GM23338 (cell line): ENCODE measurements at regions not wholly inside any gene's neighbourhood (a gene's known extent, or its start where the extent isn't known, plus 50 kb on each side); places are given as distances from the start of the nearest gene placed in this dataset.

Experiments used
- ATAC-seq: fragments of 200-7000 bp; cut with Tn5 transposase; 3 replicates; pipeline ENCODE4 v1.9.1; 2020
- DNase-seq: peaks from one replicate; pipeline ENCODE4 v3.0.0-alpha.2; 2015; ENCODE audit warnings: low spot score
- H2AFZ ChIP-seq: fragments of 200-600 bp; sonication (generic); 2 replicates; pipeline ENCODE4 v1.8.0; 2016; ENCODE audit warnings: antibody characterized with exemption, mild to moderate bottlenecking, moderate library complexity
- H3F3A ChIP-seq: fragments of 200-600 bp; sonication (generic); replicated peaks from 2 replicates; pipeline ENCODE4 v1.8.0; 2017; ENCODE audit warnings: antibody characterized with exemption, mixed run types, low read depth
- H3K27ac ChIP-seq: fragments of 200-600 bp; sonication (generic); 2 replicates; pipeline ENCODE4 v1.6.1; 2016; ENCODE audit warnings: low read depth
- H3K27me3 ChIP-seq: fragments of 200-600 bp; sonication (generic); 2 replicates; pipeline ENCODE4 v1.8.0; 2016; ENCODE audit warnings: mild to moderate bottlenecking, mixed run types, moderate library complexity; ENCODE audit not compliant: insufficient read depth
- H3K36me3 ChIP-seq: fragments of 200-600 bp; sonication (generic); 2 replicates; pipeline ENCODE4 v1.8.0; 2016; ENCODE audit warnings: mild to moderate bottlenecking; ENCODE audit not compliant: insufficient read depth
- H3K4me1 ChIP-seq: fragments of 200-600 bp; sonication (generic); 2 replicates; pipeline ENCODE4 v1.8.0; 2016; ENCODE audit warnings: mild to moderate bottlenecking, moderate library complexity; ENCODE audit not compliant: insufficient read depth
- H3K4me2 ChIP-seq: fragments of 200-600 bp; sonication (generic); 2 replicates; pipeline ENCODE4 v1.7.1; 2017; ENCODE audit warnings: mixed run types
- H3K4me3 ChIP-seq: fragments of 200-600 bp; sonication (generic); 2 replicates; pipeline ENCODE4 v1.6.1; 2016; ENCODE audit warnings: mixed run types
- H3K79me2 ChIP-seq: fragments of 200-600 bp; sonication (generic); replicated peaks from 2 replicates; pipeline ENCODE4 v1.8.0; 2017; ENCODE audit warnings: mild to moderate bottlenecking; ENCODE audit not compliant: insufficient read depth
- H3K9me2 ChIP-seq: fragments of 200-600 bp; sonication (generic); 2 replicates; pipeline ENCODE4 v1.8.0; 2017; ENCODE audit not compliant: insufficient read depth
- H4K20me1 ChIP-seq: fragments of 200-600 bp; sonication (generic); replicated peaks from 2 replicates; pipeline ENCODE4 v1.8.0; 2017; ENCODE audit warnings: mild to moderate bottlenecking; ENCODE audit not compliant: insufficient read depth
- H3K27ac Mint-ChIP-seq: 2 replicates; pipeline ENCODE4 v1.8.0; 2020; ENCODE audit warnings: inconsistent platforms, mild to moderate bottlenecking, moderate library complexity, mixed read lengths
- H3K27me3 Mint-ChIP-seq: 3 replicates; pipeline ENCODE4 v1.8.0; 2022; ENCODE audit warnings: low read depth, mild to moderate bottlenecking, moderate library complexity, mixed read lengths, inconsistent platforms; ENCODE audit not compliant: insufficient read depth, poor library complexity
- H3K36me3 Mint-ChIP-seq: 3 replicates; pipeline ENCODE4 v1.8.0; 2021; ENCODE audit warnings: low read depth, mild to moderate bottlenecking, inconsistent platforms, moderate library complexity, mixed read lengths
- H3K4me1 Mint-ChIP-seq: 3 replicates; pipeline ENCODE4 v1.8.0; 2020; ENCODE audit warnings: mild to moderate bottlenecking, inconsistent platforms, mixed read lengths
- H3K4me3 Mint-ChIP-seq: 3 replicates; pipeline ENCODE4 v1.8.0; 2021; ENCODE audit warnings: moderate library complexity, mild to moderate bottlenecking, inconsistent platforms, mixed read lengths
- H3K9me3 Mint-ChIP-seq: 3 replicates; pipeline ENCODE4 v1.8.0; 2020; ENCODE audit warnings: moderate library complexity, mild to moderate bottlenecking, inconsistent platforms, mixed read lengths
- EZH2phosphoT487 ChIP-seq: fragments of 200-600 bp; sonication (generic); IDR thresholded peaks from one replicate; pipeline ENCODE4 v1.8.1; 2018; ENCODE audit warnings: antibody characterized with exemption; ENCODE audit not compliant: unreplicated experiment
- STAT1 ChIP-seq: IDR thresholded peaks from one replicate; pipeline ENCODE4 v1.6.1; 2016; ENCODE audit warnings: antibody characterized with exemption; ENCODE audit not compliant: unreplicated experiment
- ZNF114 ChIP-seq: fragments of 250-450 bp; sonication (Bioruptor Pico); IDR thresholded peaks from 2 replicates; pipeline ENCODE4 v1.5.0; 2020; ENCODE audit warnings: mild to moderate bottlenecking, moderate library complexity
- ZNF462 ChIP-seq: fragments of 250-450 bp; sonication (Bioruptor Pico); IDR thresholded peaks from 2 replicates; pipeline ENCODE4 v1.5.0; 2020; ENCODE audit warnings: mild to moderate bottlenecking, moderate library complexity
- TF ChIP-seq, protein P1 (sequence below): IDR thresholded peaks from 2 replicates; pipeline ENCODE4 v1.6.1; 2016; ENCODE audit warnings: antibody characterized with exemption
- TF ChIP-seq, protein P2 (sequence below), 2 experiments: fragments of 200-600 bp in 1 of 2; sonication (generic) in 1 of 2; conservative IDR thresholded peaks; 2 replicates each; pipeline versions ENCODE4 v1.5.1 to v1.6.1; 2016 to 2017; ENCODE audit warnings: antibody characterized with exemption in 2 of 2, low read depth in 2 of 2, mild to moderate bottlenecking in 2 of 2, moderate library complexity in 1 of 2

- TF ChIP-seq ZNF462, result no peak
- TF ChIP-seq, protein P1, sequence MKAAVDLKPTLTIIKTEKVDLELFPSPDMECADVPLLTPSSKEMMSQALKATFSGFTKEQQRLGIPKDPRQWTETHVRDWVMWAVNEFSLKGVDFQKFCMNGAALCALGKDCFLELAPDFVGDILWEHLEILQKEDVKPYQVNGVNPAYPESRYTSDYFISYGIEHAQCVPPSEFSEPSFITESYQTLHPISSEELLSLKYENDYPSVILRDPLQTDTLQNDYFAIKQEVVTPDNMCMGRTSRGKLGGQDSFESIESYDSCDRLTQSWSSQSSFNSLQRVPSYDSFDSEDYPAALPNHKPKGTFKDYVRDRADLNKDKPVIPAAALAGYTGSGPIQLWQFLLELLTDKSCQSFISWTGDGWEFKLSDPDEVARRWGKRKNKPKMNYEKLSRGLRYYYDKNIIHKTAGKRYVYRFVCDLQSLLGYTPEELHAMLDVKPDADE, result no peak
- TF ChIP-seq ZNF114 (CRISPR knock-in tag), result no peak
- TF ChIP-seq EZH2phosphoT487, result no peak
These were observed 270.4 kb upstream of the KLF14 start (continued) for GRCh38 chr7:131004371-131004770.

- Mint-ChIP-seq H3K4me3 (no peak overlapping the region; the same call in 2 of the 3 replicates), H3K36me3 (peaks cover 21% of the 10 kb centered on the region), H3K27ac (peak overlapping the region; percentile 14; the same call in 1 of the 2 replicates), H3K9me3 (peaks cover 9% of the 10 kb centered on the region), H3K4me1 (peaks cover 15% of the 10 kb centered on the region), H3K27me3 (peaks cover 4% of the 10 kb centered on the region)
- H3K27ac ChIP-seq, result no peak overlapping the region
- H3F3A ChIP-seq, result no peaks in the 10 kb centered on the region
- H2AFZ ChIP-seq, result no peak overlapping the region
- H4K20me1 ChIP-seq, result no peaks in the 10 kb centered on the region
- no peak for TF ChIP-seq ZNF114 (CRISPR knock-in tag)
- no peak for TF ChIP-seq STAT1
- TF ChIP-seq, protein P2, sequence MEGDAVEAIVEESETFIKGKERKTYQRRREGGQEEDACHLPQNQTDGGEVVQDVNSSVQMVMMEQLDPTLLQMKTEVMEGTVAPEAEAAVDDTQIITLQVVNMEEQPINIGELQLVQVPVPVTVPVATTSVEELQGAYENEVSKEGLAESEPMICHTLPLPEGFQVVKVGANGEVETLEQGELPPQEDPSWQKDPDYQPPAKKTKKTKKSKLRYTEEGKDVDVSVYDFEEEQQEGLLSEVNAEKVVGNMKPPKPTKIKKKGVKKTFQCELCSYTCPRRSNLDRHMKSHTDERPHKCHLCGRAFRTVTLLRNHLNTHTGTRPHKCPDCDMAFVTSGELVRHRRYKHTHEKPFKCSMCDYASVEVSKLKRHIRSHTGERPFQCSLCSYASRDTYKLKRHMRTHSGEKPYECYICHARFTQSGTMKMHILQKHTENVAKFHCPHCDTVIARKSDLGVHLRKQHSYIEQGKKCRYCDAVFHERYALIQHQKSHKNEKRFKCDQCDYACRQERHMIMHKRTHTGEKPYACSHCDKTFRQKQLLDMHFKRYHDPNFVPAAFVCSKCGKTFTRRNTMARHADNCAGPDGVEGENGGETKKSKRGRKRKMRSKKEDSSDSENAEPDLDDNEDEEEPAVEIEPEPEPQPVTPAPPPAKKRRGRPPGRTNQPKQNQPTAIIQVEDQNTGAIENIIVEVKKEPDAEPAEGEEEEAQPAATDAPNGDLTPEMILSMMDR (conservative IDR thresholded peaks at IDR 0.05; ENCODE audit: low read depth in 2 of 2), result peak; percentile 61 to 74
- H3K9me2 ChIP-seq, result no peaks in the 10 kb centered on the region
- peak; percentile 89 for DNase-seq
- no peaks in the 10 kb centered on the region; the same call in 1 of the 2 replicates for H3K36me3 ChIP-seq
- H3K4me1 ChIP-seq, result peaks cover 17% of the 10 kb centered on the region
- H3K4me2 ChIP-seq, result 0 out of 2 replicates have a peak overlapping the region, but pooled peaks have one; percentile 16
- H3K79me2 ChIP-seq, result peaks cover 8% of the 10 kb centered on the region
- H3K27me3 ChIP-seq, result no peaks in the 10 kb centered on the region
- no peak overlapping the region for H3K4me3 ChIP-seq
- ATAC-seq, result peak; percentile 94
These were observed 273.7 kb upstream of the KLF14 start for GRCh38 chr7:131007439-131008330.
